ENCODE measurements at regions not wholly inside any gene's neighbourhood (a gene's known extent, or its start where the extent isn't known, plus 50 kb on each side); places are given as distances from the start of the nearest gene placed in this dataset.
"Not testable (repeated sequence)": the region's sequence is repeated elsewhere in the genome, so short reads cannot be mapped to it uniquely, and the experiment has no call there.

DNA sequence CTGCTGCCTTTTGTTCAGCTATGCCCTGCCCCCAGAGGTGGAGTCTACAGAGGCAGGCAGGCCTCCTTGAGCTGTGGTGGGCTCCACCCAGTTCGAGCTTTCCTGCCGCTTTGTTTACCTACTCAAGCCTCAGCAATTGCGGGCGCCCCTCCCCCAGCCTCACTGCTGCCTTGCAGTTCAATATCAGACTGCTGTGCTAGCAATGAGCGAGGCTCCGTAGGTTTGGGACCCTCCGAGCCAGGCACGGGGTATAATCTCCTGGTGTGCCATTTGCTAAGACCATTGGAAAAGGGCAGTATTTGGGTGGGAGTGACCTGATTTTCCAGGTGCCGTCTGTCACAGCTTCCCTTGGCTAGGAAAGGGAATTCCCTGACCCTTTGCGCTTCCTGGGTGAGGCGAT lies 51.9 kb downstream of the DIPK2A start:
- not testable (repeated sequence) for DNase-seq

DNA sequence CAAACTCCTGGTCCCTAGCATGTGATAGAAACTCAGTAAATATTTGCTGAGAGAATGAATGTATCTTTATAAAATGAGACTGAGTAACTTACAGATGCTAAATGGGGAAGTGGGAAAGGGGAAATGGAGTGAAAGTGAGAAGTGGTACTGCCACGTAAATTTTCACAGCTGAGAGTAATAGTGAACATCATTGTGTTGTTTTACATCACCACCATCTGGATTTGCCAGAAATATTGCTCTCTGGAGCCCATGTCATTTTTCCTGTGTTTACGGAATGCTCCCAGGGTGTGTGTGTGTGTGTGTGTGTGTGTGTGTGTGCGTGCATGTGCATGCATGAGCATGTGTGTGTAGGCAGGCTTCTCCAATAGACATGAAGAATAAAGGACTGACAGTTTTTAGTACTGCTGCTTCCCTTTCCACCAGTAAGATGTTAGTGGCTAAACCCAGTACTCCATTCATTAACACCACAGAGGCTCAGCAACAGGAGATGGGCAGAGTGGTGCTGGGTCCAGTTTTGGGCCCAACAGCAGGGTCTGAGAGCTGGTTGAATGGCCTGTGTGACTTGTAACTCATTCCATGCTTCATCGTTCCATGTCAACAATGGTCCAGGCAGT lies 57.3 kb downstream of the DIPK2A start:
- no peak for DNase-seq

DNA sequence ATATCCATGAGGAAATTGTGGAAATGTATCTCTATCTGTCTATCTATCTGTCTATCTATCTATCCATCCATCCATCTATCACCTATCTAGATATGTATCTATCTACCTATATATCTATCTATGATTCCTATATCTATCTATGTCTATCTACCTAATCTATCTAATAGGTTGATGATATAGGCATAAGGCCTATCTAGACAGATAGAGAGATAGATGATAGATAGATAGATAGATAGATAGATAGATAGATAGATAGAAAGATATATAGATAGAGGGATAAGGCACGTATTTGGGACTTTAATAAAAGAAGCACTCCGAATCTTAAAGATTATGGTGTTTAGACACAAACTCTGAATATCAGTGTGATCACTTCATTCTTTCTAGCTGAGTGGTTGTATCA lies 58.1 kb downstream of the DIPK2A start:
- no peak for DNase-seq

DNA sequence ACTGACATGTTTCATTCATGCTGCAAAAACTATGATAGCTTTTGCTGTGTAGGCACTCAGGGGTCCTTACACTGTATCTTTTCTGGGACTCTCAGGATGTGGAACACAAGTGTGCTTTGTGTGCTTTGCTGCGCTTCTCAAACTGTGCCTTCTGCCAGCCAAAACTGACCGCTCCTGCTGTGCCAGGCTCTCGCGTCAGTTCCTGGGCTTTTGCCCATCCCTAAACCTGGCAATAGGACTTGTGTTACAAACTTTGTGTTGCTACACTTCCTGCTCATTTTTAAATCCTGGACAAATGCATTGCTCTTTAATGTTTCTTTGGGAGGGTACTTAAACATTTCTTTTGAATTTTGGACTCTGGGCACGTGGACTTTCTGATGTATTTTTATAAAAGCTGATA lies 60.3 kb downstream of the DIPK2A start:
- DNase-seq = no peak

DNA sequence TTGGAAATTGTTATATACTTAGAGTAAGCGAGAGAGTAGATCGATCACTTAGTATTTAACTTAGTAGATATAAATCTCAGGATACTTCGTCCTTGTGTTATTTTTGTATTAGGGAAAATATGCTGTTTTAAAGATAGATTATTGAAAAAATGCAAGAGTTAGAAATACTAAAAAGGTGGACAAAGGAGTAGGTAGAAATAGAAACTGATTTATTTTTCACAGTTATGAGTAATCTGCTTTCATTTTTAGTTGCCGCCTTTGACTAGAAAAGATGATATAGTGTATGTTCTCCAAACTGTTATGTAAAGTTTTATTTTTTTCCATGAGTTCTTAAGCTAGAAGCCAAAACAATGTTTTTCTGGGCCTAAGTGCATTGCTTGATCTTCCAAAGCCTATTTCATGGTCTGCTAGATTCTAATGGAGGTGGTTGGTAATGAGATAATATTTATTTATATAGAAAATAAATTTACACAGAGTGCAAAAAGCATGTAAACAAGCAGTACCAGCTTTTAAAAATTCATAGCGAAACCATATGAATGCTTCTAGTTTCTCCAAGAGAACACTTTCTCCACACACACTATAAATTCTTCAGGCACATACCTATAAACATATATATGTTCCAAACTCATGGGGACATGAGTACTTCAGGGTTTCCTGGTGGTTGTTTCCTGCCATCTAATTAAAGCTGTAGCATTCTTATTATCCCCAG lies 61.1 kb downstream of the DIPK2A start:
- DNase-seq = no peak

DNA sequence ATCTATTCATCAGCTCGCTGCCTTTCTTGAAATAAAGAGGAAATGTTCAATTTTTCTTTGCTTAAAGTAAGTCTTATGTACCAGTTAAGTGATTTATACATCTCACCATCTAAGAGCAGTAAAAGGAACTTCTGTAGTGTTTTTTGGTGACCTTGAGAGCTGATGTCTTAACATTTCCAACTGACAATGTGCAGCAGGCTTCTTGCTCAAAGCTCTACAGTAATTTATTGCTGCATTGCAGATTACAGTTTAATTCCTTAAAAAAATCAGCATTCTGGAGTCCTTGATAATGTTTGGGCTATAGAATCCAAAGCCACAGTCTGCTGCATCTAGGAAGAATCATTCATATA lies 61.6 kb downstream of the DIPK2A start:
- DNase-seq = no peak

DNA sequence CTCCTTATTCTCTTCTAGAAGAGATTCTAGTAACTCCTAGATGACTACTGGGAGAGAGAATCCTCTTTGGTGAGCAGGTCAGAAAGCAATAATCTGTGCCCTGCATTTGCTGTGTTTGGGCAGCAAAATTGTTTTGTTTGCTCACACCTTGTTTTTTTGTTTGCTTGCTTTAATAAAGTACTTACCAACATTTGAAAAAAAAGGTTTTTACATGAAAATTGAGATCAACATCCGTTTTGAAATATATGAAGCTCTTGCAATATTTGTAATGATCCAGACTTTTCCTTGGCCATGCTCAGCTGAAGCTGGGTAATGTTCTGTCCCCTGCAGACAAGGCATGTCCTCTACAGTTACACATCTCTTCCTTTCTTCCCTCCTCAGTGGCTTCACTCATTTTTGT lies 62.2 kb downstream of the DIPK2A start:
- DNase-seq = no peak

DNA sequence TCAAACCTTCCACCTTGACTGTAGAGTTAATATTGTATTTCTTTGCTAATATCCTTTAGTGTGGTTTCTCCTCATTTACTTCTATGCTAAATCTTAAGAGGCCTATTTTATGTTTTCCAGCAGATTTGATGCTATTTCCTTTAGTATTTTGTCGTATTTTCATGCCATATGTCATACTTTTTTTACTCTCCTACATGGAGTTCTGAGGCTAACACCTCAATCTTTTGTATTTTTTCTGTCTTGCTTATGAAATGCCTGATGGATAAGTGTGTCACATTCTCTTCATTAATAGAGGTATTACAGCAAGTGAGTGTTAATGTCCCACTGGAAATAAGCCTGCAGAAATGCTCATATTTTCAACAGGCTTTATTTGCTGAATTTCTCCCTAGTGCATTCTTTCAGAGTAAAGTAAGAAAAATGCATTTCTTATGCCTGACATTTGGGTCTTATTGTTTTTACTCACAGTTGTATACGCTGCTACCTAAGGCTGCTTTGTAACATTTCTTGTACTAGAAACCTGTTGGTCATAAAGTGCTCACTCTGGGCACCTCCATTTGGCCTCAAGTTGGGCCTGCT lies 63.2 kb downstream of the DIPK2A start:
- no peak for DNase-seq

DNA sequence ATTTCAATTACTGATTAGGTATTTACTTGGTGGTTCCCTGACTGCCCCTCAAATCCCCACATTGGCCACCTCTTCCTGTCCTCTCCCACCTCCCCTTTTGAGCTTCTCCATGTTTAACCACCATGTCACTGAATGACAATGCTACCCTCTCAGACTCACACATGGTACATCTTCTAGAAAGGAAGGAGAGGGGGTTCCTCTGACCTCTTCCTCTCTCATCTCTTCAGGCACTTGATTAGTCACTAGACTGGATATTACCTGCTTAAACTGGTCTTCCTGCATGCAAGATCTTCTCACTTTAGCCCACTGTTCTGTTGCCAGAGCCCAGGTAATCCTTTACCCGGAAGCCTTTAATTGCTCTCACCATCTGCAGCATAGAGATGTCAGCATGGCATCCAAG lies 64.9 kb downstream of the DIPK2A start:
- no peak for DNase-seq

DNA sequence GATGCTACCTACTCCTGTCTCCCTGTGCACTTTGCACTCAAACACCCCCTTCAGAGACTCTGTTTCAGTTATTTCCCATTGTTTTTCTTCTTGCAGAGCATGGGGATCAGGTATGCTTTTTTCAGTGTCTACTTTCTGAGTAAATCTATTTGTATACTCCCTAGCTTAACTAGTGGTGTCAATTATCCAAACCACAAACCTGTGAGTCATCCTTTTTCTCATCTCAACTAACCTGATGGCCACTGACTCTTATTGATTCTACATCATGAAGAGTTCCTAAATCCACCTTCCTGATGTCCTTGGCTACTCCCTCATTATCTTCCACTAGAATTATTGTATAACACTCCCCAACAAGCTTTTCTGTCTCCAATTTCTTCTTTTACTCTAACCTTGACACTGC lies 68.0 kb downstream of the DIPK2A start:
- DNase-seq = no peak

DNA sequence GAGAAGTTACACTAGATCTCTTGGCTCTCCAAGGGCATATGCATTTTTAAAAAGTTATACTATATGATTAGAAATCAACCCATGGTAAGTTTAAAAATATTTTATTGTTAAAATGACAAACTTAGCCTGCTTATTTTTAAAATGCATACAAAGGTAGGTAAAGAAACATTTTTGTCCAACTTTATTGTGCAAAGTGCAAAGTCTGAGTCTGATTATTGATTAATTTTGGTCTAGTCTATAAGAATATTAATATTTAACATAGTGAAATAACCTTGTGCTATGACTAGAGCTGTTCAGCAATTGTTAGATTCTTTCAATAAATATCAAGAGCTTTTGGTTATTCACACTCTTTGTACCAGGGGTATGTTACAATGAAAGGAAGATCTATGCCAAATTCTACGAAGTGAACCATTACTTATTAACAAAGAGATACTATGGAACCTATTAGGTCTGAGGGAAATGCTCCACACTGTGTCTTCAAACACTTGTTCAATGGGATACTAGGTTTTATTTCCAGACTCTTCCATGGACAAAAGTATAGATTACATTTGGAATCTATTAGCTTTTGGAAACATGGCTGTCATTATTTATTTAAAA lies 70.4 kb downstream of the DIPK2A start:
- no peak for DNase-seq

DNA sequence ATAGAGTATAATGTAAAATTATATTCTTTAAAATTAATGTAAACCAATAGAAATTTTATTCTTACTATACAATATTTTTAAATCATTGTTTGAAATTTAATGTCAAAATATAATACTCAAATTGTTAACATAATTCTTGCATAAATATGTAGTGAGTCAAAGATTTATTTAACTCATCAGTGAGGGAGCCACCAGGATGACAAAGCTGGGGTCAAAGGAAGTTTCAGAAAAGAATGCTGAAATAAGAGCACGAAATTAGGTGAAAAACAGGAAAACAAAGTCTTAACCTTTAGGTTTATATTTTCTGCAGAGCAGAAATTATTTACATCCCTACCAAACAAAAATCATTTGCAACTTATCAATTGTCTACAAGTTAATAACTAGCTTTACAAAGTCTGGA lies 74.1 kb downstream of the DIPK2A start:
- no peak for DNase-seq

DNA sequence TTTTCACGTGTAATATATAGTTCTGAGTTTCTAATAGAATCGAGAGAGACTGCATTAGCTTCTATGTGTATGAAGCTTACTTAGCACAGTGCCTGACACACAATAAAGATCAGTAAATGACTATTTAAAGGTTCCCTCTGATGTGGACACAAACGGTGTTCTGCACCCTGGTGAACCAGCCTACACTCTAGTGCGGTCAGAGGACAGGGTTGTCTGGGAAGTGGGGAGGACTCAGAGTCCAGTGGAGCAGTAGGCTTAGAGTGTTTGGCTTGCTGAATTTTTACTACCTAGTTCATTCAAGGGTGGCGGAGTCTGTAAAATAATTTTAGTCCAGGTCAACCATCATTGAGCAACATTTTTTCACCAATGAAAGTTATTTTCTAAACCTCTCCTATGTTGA lies 77.8 kb downstream of the DIPK2A start:
- DNase-seq = no peak

DNA sequence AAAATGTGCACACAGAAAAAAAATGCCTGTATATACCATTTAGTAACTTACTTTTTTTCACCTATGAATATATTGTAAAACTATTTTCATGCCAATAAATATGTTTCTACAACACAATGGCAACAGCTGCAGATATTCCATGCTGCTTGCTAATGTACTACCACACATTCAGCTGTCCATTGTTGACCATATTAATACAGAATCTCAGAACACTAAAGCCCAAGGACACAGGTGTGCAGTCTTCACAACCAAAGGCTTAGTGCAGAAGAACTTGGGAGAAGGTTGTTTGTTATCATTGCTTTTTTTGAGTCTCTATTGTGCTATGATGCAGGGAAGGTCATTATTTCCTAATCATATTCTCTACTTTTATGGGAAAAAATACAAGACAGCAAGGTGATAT lies 79.6 kb downstream of the DIPK2A start:
- no peak for DNase-seq

DNA sequence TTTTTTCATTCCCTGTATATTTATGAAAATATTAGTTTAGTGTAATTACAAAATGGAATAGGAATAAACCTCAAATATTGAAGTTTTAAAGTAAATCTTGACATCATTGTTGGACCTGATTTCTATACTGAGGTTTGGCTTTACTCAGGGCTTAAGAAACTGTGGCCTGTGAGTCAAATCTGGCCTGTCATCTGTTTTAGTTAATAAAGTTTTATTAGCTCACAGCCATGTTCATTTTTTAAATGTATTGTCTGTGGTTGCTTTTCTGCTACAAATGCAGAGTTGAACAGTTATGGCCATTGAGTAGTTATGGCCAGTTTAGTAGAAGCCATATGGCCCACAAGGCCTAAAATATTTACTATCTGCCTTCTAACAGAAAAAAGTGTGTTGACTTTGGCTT lies 80.7 kb downstream of the DIPK2A start:
- no peak for DNase-seq

DNA sequence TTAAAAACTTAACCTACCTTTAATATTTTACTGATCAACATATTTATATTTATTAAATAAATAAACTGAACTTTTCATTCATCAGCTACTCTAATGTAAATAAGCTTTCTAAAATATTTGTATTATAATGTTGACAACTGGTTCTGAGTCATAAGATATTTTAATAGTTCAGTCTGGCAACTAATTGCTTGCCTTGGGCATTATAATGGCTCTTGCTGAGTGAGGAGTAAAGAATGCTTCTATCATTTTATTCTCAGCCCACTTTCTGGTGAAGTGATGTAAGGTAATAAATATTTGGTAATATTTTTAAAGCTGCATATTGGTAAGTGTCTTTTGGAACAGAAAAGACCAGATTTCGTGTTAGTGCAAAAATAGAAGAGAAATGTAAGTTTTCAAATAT lies 81.5 kb downstream of the DIPK2A start:
- DNase-seq = no peak

DNA sequence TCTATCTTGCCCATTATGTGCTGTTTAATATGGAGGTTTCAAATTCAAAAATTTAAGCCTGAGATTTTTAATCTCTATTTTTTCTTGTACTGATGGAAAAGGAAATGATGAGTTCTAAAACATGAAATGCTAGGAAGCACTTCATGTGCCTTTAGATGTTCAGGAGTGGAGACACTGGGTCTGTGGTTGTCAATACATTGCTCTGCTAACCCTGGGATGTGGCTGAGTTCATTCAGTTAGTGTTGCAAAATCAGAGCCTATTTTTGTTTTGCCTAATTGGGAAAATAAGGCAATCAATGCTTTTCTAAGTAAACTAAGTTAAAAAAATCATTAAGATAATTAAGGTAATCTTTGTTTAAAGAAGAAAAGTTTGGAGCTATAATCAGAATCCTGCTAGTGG lies 83.1 kb downstream of the DIPK2A start:
- DNase-seq = no peak

DNA sequence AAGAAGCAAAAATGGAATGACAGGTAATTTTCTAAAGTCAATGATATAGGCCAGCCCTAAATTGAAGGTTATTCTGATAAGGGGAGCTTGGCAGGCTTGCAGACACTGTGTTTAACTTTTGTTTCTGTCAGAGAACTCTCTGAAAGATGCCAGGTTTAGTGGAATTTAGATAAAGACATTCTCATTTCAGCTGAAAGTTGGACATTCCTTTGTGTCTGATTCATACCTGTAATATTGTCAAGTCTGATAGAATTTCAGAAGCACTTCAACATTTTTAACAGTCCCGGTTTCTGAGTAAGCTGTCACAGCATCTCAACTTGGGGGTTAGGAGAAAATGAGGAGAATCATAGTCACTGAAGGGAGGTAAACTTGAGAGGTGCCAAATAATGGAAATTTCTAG lies 84.0 kb downstream of the DIPK2A start:
- DNase-seq = no peak

DNA sequence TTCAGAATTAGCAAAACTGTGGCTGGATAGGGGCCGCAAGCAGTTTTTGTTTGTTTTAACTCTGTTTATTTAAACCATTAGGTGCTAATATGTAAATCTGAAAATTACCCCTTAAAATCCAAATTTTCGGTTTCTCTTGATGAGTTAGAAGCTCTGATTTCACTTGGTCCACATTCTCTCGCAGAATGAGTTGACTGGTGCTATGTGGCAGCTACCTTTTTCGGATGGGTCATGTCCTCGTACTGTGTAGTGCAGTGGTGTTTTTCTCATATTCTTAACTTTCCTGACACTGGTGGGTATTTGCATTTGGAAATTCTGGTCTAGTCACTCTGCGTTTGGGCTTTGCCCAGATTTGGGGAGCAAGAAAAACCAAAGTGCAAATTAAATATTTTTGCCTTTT lies 87.1 kb downstream of the DIPK2A start:
- DNase-seq = no peak

DNA sequence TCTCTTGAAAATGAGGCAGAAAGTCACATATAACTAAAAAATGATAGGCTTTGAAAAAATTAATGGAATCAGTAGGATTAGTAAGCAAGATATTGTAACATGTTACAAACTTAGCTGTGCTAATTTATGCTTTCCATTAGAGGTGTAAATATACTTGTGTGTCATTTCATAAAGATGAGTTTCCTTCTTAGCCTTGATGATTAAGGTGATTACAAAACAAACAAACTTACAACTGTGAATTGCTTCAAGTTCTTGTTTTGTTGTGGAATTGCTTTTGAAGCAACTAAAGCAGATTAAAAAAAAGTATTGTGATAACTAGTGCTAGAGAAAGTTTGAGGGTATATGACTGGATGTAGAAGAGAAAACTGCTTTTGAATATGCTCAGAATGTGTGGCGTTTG lies 87.9 kb downstream of the DIPK2A start:
- no peak for DNase-seq

DNA sequence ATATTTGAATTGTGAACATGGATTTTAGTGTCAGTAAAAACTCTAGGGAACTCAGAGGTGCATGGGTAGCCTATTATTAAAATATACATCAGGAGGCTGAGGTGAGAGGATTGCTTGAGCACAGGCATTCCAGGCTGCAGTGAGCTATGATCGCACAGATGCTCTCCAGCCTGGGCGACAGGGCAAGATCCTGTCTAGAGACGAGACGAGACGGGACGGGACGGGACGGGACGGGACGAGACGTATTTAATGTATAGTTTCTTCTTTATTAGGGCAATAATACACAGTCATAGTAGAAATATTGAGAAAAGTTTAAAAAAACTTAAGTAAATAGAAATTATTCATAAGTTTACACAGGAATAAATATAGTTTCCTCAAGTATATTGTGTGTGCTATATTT lies 89.3 kb downstream of the DIPK2A start:
- DNase-seq = no peak

DNA sequence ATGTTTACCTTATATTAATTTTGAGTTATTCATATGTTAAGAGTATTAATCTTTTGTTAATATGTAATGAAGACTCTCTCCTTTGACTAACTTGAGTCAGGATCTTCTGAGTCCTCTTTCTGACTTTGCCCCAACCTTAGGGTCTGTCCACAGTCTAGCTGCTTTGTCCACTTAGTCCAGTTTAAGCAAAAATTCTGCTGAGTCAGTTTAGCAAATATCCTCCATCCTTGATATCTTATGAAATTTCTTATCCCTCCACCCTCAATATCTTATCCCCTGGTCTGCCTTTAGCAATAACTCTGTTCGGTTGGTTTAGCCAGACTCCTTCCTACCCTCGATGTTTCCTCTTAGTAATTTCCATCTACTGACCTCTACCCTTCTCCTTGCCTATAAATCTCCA lies 91.7 kb downstream of the DIPK2A start:
- no peak for DNase-seq

DNA sequence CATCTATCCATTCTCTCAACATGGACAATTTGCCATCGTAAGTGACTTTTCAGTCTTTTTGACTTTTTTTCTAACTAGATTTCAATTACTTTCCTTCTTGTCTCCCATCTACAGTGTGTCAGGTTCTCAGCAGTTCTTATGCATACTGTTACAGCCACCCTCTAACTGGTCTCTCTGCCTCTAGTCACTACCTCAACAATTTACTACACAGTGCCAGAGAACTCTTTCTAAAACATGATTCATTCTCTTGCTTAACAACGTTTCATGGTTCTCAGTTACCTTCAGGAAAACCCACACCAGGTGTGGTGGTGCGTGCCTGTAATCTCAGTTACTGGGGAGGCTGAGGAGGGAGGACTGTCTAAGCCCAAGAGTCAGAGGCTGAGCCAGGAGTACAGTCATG lies 95.4 kb downstream of the DIPK2A start:
- no peak for DNase-seq

DNA sequence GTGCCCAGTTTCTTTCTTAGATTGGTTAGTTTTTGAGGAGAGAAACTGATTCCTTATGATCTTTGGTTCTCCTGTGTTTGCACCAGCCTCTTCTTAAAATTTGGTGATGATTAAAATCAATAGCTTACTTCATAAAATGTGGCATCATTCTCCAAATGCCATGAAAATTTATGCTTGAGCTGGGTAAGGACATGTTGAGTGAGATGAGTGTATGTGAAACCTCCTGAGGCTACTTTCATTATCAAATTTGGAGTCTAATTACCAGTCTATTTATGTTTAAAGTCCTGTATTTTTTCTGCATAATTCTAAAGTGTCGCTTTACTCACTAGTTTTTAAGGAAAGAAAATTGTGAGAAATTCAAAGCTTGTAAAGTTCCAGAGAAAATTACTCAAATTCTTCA lies 102.1 kb downstream of the DIPK2A start:
- DNase-seq = no peak

DNA sequence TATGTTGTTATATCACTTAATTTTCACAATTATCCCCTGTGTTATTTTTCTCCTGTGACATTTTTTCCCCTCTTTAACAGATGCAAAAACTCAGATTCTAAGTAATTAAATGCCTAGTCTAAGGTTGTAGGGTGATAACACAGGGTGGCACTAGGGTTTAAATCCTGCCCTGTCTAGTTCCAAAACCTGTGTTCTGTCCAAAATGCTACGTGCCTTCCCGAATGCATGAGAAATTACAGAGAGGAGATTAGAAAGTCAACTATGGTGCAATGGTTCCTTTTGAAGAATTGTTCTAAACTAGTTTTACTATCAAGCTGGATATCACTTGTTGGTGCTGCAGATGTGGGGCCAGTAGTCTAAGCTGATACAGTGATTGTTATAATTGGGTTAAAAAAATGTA lies 108.0 kb downstream of the DIPK2A start:
- DNase-seq = no peak
